Testis (tissue), 2 donors: ENCODE measurements at regions not wholly inside any gene's neighbourhood (a gene's known extent, or its start where the extent isn't known, plus 50 kb on each side); places are given as distances from the start of the nearest gene placed in this dataset.

Source experiments
- POLR2A ChIP-seq: fragments of 450-650 bp; IDR thresholded peaks from one replicate; pipeline ENCODE4 v1.6.1; 2017; ENCODE audit warnings: antibody characterized with exemption, mild to moderate bottlenecking, moderate library complexity
- TF ChIP-seq, protein P1 (sequence below), 3 experiments: fragments of 450-650 bp in 2 of 3; fragments of 200-600 bp in 1 of 3; sonication (generic) in 1 of 3; IDR thresholded peaks; one replicate each; pipeline ENCODE4 v1.5.1; 2016 to 2019; ENCODE audit warnings: antibody characterized with exemption in 3 of 3, mild to moderate bottlenecking in 2 of 3, moderate library complexity in 1 of 3

DNA sequence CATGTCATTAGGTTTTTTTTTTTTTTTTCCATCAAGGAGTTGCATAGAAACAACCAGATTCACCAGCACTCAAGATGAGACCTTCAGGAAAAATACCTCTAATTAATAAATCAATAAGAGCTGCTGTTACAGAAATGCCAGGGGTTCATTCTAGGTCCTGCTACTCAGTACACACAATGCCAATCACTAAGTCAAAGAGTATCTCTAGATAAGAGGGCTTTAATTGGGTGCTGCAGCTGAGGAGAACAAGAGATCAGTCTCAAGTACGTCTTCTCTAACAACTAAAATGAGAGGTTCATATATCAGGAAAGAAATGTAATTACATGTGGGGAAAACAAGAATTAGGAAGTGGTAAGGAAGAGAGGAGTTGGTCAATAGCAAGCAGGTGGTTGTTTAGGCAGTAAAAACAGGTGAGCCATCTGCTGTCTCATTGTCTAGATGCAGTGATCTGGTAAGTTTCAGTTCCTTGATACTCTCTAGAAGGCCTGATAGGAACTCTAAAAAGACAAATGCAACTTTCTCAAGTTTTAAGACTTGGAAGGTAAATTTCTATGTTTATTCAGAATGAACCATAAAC is 272.9 kb upstream of the ZWINT start:
- TF ChIP-seq, protein P1, sequence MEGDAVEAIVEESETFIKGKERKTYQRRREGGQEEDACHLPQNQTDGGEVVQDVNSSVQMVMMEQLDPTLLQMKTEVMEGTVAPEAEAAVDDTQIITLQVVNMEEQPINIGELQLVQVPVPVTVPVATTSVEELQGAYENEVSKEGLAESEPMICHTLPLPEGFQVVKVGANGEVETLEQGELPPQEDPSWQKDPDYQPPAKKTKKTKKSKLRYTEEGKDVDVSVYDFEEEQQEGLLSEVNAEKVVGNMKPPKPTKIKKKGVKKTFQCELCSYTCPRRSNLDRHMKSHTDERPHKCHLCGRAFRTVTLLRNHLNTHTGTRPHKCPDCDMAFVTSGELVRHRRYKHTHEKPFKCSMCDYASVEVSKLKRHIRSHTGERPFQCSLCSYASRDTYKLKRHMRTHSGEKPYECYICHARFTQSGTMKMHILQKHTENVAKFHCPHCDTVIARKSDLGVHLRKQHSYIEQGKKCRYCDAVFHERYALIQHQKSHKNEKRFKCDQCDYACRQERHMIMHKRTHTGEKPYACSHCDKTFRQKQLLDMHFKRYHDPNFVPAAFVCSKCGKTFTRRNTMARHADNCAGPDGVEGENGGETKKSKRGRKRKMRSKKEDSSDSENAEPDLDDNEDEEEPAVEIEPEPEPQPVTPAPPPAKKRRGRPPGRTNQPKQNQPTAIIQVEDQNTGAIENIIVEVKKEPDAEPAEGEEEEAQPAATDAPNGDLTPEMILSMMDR (IDR thresholded peaks at IDR 0.05): no peak
- no peak for TF ChIP-seq POLR2A
